ENCODE measurements at regions not wholly inside any gene's neighbourhood (a gene's known extent, or its start where the extent isn't known, plus 50 kb on each side); places are given as distances from the start of the nearest gene placed in this dataset.
A peak's percentile ranks its signal among the peaks of the same experiment; 100 is the strongest.

DNA sequence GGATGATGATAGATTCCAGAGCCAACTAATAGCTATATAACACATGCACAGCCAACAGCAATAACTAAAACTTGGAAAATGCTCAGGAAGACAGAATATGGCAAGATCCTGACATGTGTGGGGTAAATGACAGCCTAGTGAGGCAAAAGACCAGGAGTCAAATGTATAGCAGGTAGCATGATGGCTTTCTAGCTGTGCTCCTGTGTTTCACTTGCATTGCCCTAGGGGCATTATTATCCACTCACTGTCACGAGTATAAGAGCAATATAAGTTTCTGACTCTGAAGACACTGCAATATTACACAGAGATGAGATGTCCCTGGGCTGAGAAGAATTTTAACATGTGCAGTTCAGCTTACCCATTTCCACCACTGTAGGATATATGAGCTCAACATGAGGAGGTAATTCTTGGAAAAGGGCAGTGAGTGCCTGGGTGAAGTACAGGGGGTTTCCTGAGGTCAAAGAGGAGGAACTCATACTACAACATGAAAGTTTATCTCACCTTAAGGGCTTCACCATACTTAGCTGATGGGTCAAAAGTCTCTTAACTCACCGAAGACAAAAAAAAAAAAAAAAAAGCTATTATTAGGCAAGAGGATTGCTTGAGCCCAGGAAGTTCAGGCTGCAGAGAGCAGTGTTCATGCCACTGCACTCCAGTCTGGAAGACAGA is 1385.6 kb upstream of the SLC39A10 start:
- H4K91ac ChIP-seq (replicated peaks; ENCODE audit: insufficient read length, low read length) = no peak overlapping the region
- 86% methylated on average over 2 of the region's 2 CpGs; no CpG with 5 or more reads in 1 of the 2 experiments for WGBS, 2 experiments (ENCODE audit: extremely low coverage in 1 of 2, insufficient coverage in 1 of 2, insufficient read length in 1 of 2, insufficient replicate concordance in 2 of 2, low coverage in 1 of 2, low lambda C conversion rate in 2 of 2, missing lambda C conversion rate in 1 of 2)
- H3K79me1 ChIP-seq (ENCODE audit: low read depth, low read length) = no peaks in the 10 kb centered on the region
- no peak overlapping the region for H2BK12ac ChIP-seq (ENCODE audit: low read depth, low read length)
- no peak overlapping the region for H3K4ac ChIP-seq (replicated peaks; ENCODE audit: insufficient read length, low read depth, low read length)
- H3K23me2 ChIP-seq (ENCODE audit: low read depth, low read length) = no peaks in the 10 kb centered on the region
- ChIA-PET POLR2A (ENCODE audit: partially characterized antibody) (no interaction called here), CTCF (ENCODE audit: partially characterized antibody) (interaction anchor here (0.6 to 1.6 kb wide), 5 partner anchors 11 to 153 kb away, joined by 3 to 4 read pairs (median 4); no protein-coding TSS in a partner anchor)
- H3K4me1 ChIP-seq (replicated peaks in 1 of 4; ENCODE audit: control insufficient read depth in 3 of 4, insufficient read depth in 4 of 4, low read length in 3 of 4) = no peaks in the 10 kb centered on the region
- no peak overlapping the region for H2BK5ac ChIP-seq (ENCODE audit: low read depth, low read length)
- no peak overlapping the region for H2BK120ac ChIP-seq (replicated peaks; ENCODE audit: low read depth, low read length)
- no peak overlapping the region for H3K27ac ChIP-seq (ENCODE audit: low read depth, low read length)
- H2AFZ ChIP-seq (ENCODE audit: low read length) = peak overlapping the region; percentile 76; the same call in 1 of the 2 replicates
- FAIRE-seq (no peak), DNase-seq (ENCODE audit: low read depth in 1 of 2, low spot score in 2 of 2) (no peak)
- H3K14ac ChIP-seq (ENCODE audit: insufficient read length) = no peak overlapping the region
- no peak overlapping the region for H2AK5ac ChIP-seq (ENCODE audit: low read depth, low read length)
- H3K18ac ChIP-seq (ENCODE audit: extremely low read depth, low read length) = no peak overlapping the region
- no peak overlapping the region for H2BK20ac ChIP-seq (ENCODE audit: low read length)
- no peak overlapping the region for H3K23ac ChIP-seq (ENCODE audit: insufficient read length)
- no peaks in the 10 kb centered on the region for H3K27me3 ChIP-seq (replicated peaks in 1 of 4; ENCODE audit: control insufficient read depth in 3 of 4, extremely low read depth in 1 of 4, insufficient read depth in 3 of 4, low read length in 3 of 4)
- no peak overlapping the region for H2BK15ac ChIP-seq (ENCODE audit: low read length)
- H3K36me3 ChIP-seq (ENCODE audit: control insufficient read depth in 2 of 4, insufficient read depth in 4 of 4, low read length in 3 of 4) = no peaks in the 10 kb centered on the region
- H3K9me3 ChIP-seq (ENCODE audit: insufficient read depth in 2 of 2, low read depth in 1 of 2, low read length in 1 of 2) = no peaks in the 10 kb centered on the region
- H3K9ac ChIP-seq (replicated peaks in 1 of 4; ENCODE audit: extremely low read depth in 1 of 4, low read depth in 3 of 4, low read length in 3 of 4) = no peak overlapping the region
- no peak overlapping the region for H3K4me3 ChIP-seq (ENCODE audit: extremely low read depth in 1 of 4, insufficient read depth in 2 of 4, low read depth in 3 of 4, low read length in 4 of 4)
- TF ChIP-seq KDM4A (IDR thresholded peaks at IDR 0.05; ENCODE audit: low read depth, low read length, severe bottlenecking) (no peak), SIRT6 (IDR thresholded peaks at IDR 0.05; ENCODE audit: low read length) (no peak), GABPA (IDR thresholded peaks at IDR 0.05; ENCODE audit: borderline replicate concordance, insufficient read depth, low read length) (no peak), ASH2L (IDR thresholded peaks at IDR 0.05; ENCODE audit: low read length) (no peak), CREB1 (IDR thresholded peaks at IDR 0.05) (no peak)
- no peak overlapping the region for H3K56ac ChIP-seq (replicated peaks; ENCODE audit: insufficient read length, low read depth, low read length)
- H3K79me2 ChIP-seq (ENCODE audit: control insufficient read depth in 1 of 2, insufficient read depth in 2 of 2, low read length in 2 of 2) = no peaks in the 10 kb centered on the region
- no peak overlapping the region for H4K8ac ChIP-seq (ENCODE audit: extremely low read depth, insufficient read depth, low read length)
- no peaks in the 10 kb centered on the region for H4K20me1 ChIP-seq (replicated peaks in 1 of 2; ENCODE audit: control insufficient read depth in 1 of 2, insufficient read depth in 2 of 2, low read length in 2 of 2)
- no peak overlapping the region for H4K5ac ChIP-seq (ENCODE audit: insufficient read length, low read depth, low read length)
- no peak overlapping the region for H3K4me2 ChIP-seq (ENCODE audit: insufficient read depth in 1 of 2, low read depth in 2 of 2, low read length in 2 of 2)
